HCT116 (cell line): ENCODE measurements at regions not wholly inside any gene's neighbourhood (a gene's known extent, or its start where the extent isn't known, plus 50 kb on each side); places are given as distances from the start of the nearest gene placed in this dataset.
A peak's percentile ranks its signal among the peaks of the same experiment; 100 is the strongest.

ENCODE experiments used
- ATAC-seq: fragments of 200-7000 bp; cut with Tn5 transposase; 2 replicates; pipeline ENCODE4 v1.9.1; 2020; ENCODE audit warnings: mild to moderate bottlenecking, moderate library complexity
- BruUV-seq: library from RNA; stranded (reverse); fragments of 400-500 nt; replicated peaks from 2 replicates; lab custom pipeline; 2021; lab: Mats Ljungman, UMichigan
- CTCF ChIA-PET: fragments of 300-600 bp; sonication (Branson Sonifier 250); formaldehyde crosslinking; loops from one replicate; lab custom pipeline; 2021; ENCODE audit warnings: antibody characterized with exemption; lab: Charles Lee
- POLR2A ChIA-PET: fragments of 300-600, 350-600 bp; sonication (Branson Sonifier 250); formaldehyde crosslinking; loops from one replicate; lab custom pipeline; 2021; ENCODE audit warnings: antibody characterized with exemption; lab: Charles Lee
- RAD21 ChIA-PET, 2 experiments: fragments of 300-600 bp; sonication (Branson Sonifier 250); formaldehyde crosslinking; loops; one replicate each; lab custom pipeline; 2023; ENCODE audit warnings: low total read pairs in 2 of 2; ENCODE audit not compliant: uncharacterized antibody in 2 of 2, unreplicated experiment in 2 of 2, low non-redundant PET in 1 of 2; lab: Charles Lee
- DNase-seq: peaks from one replicate; pipeline ENCODE4 v3.0.0-alpha.2; 2010; ENCODE audit warnings: low read depth, low spot score
- H2AFZ ChIP-seq: fragments of 200-600 bp; shearing (Covaris generic), sonication (generic); 2 replicates; pipeline ENCODE4 v1.6.1; 2017; ENCODE audit warnings: low read depth, mixed run types, mixed read lengths, antibody characterized with exemption, low read length; ENCODE audit not compliant: poor library complexity, severe bottlenecking
- H3K27ac ChIP-seq: 2 replicates; pipeline ENCODE4 v1.5.1; 2012; ENCODE audit warnings: low read depth, low read length
- H3K27me3 ChIP-seq: fragments of 200-600 bp; sonication (generic); 2 replicates; pipeline ENCODE4 v1.6.1; 2016; ENCODE audit warnings: mixed run types, low read length, mixed read lengths; ENCODE audit not compliant: insufficient read depth
- H3K36me3 ChIP-seq, 2 experiments: fragments of 200-500 bp in 1 of 2; fragments of 200-600 bp in 1 of 2; sonication (Bioruptor generic) in 1 of 2; sonication (generic) in 1 of 2; 2 replicates each; pipeline versions ENCODE4 v1.5.1 to v1.6.1; 2014 to 2016; ENCODE audit warnings: low read length in 2 of 2, inconsistent platforms in 1 of 2, mixed read lengths in 1 of 2, mixed run types in 1 of 2; ENCODE audit not compliant: insufficient read depth in 2 of 2, control insufficient read depth in 1 of 2
- H3K4me1 ChIP-seq, 2 experiments: fragments of 200-600 bp in 1 of 2; sonication (generic) in 1 of 2; 2 replicates each; pipeline versions ENCODE4 v1.5.1 to v1.6.1; 2012 to 2017; ENCODE audit warnings: low read length in 2 of 2, inconsistent platforms in 1 of 2, mild to moderate bottlenecking in 1 of 2, mixed read lengths in 1 of 2, mixed run types in 1 of 2, moderate library complexity in 1 of 2; ENCODE audit not compliant: insufficient read depth in 2 of 2, control insufficient read depth in 1 of 2
- H3K4me2 ChIP-seq: fragments of 200-600 bp; sonication (generic); 2 replicates; pipeline ENCODE4 v1.6.1; 2017; ENCODE audit warnings: mixed run types, low read length, mixed read lengths
- H3K4me3 ChIP-seq, 2 experiments: fragments of 200-600 bp in 1 of 2; sonication (generic) in 1 of 2; replicated peaks in 1 of 2; 2 replicates each; pipeline ENCODE4 v1.5.1; 2011 to 2016; ENCODE audit warnings: low read length in 2 of 2, control low read depth in 1 of 2, low read depth in 1 of 2, mild to moderate bottlenecking in 1 of 2, mixed read lengths in 1 of 2, mixed run types in 1 of 2
- H3K79me2 ChIP-seq: fragments of 200-600 bp; sonication (generic); 2 replicates; pipeline ENCODE4 v1.6.1; 2017; ENCODE audit warnings: mild to moderate bottlenecking, mixed run types, low read length, moderate library complexity, mixed read lengths; ENCODE audit not compliant: insufficient read depth
- H3K9ac ChIP-seq: fragments of 200-600 bp; sonication (generic); 2 replicates; pipeline ENCODE4 v1.6.1; 2016; ENCODE audit warnings: low read length, mixed read lengths
- H3K9me2 ChIP-seq: fragments of 200-600 bp; sonication (generic), shearing (Covaris generic); 2 replicates; pipeline ENCODE4 v1.6.1; 2017; ENCODE audit warnings: mixed run types, mild to moderate bottlenecking, moderate library complexity; ENCODE audit not compliant: insufficient read depth
- H3K9me3 ChIP-seq, 2 experiments: fragments of 200-500 bp in 1 of 2; fragments of 200-600 bp in 1 of 2; sonication (Bioruptor generic) in 1 of 2; sonication (generic) in 1 of 2; 2 replicates each; pipeline ENCODE4 v1.6.1; 2014 to 2017; ENCODE audit warnings: low read length in 2 of 2, mixed read lengths in 2 of 2, inconsistent platforms in 1 of 2, low read depth in 1 of 2, mild to moderate bottlenecking in 1 of 2, mixed run types in 1 of 2, moderate library complexity in 1 of 2; ENCODE audit not compliant: control insufficient read depth in 1 of 2, insufficient read depth in 1 of 2
- H4K20me1 ChIP-seq: fragments of 200-600 bp; sonication (generic), shearing (Covaris generic); 2 replicates; pipeline ENCODE4 v1.6.1; 2017; ENCODE audit warnings: mixed run types, mild to moderate bottlenecking, moderate library complexity; ENCODE audit not compliant: insufficient read depth
- CEBPB ChIP-seq: IDR thresholded peaks from 2 replicates; pipeline ENCODE4 v1.6.1; 2012; ENCODE audit warnings: low read depth
- CTCF ChIP-seq, 3 experiments: fragments of 200-600 bp in 1 of 3; sonication (generic) in 1 of 3; IDR thresholded peaks in 2 of 3; conservative IDR thresholded peaks in 1 of 3; 2 replicates each; pipeline ENCODE4 v1.5.1; 2012 to 2017; ENCODE audit warnings: low read depth in 2 of 3, low read length in 2 of 3, antibody characterized with exemption in 1 of 3, borderline replicate concordance in 1 of 3, control low read depth in 1 of 3, mild to moderate bottlenecking in 1 of 3, mixed read lengths in 1 of 3, mixed run types in 1 of 3, moderate library complexity in 1 of 3; ENCODE audit not compliant: insufficient read depth in 1 of 3
- RAD21 ChIP-seq: IDR thresholded peaks from 2 replicates; pipeline ENCODE4 v1.6.1; 2012; ENCODE audit warnings: low read depth, mild to moderate bottlenecking
- SP1 ChIP-seq: IDR thresholded peaks from 2 replicates; pipeline ENCODE4 v1.6.1; 2012; ENCODE audit warnings: low read depth
- ZBTB33 ChIP-seq: IDR thresholded peaks from 2 replicates; pipeline ENCODE4 v1.6.1; 2011; ENCODE audit warnings: mild to moderate bottlenecking, low read length, moderate library complexity; ENCODE audit not compliant: insufficient replicate concordance; ENCODE audit errors: extremely low read depth
- ZFX ChIP-seq: fragments of 450-650 bp; IDR thresholded peaks from 2 replicates; pipeline ENCODE4 v1.6.1; 2017
- intact Hi-C: fragments of 100-400 bp; cut with micrococcal nuclease; formaldehyde crosslinking; loops from 2 replicates; pipeline ENCODE4 v1.10.0; 2022
- TF ChIP-seq, protein P1 (sequence below): IDR thresholded peaks from 2 replicates; pipeline ENCODE4 v1.6.1; 2012

DNA sequence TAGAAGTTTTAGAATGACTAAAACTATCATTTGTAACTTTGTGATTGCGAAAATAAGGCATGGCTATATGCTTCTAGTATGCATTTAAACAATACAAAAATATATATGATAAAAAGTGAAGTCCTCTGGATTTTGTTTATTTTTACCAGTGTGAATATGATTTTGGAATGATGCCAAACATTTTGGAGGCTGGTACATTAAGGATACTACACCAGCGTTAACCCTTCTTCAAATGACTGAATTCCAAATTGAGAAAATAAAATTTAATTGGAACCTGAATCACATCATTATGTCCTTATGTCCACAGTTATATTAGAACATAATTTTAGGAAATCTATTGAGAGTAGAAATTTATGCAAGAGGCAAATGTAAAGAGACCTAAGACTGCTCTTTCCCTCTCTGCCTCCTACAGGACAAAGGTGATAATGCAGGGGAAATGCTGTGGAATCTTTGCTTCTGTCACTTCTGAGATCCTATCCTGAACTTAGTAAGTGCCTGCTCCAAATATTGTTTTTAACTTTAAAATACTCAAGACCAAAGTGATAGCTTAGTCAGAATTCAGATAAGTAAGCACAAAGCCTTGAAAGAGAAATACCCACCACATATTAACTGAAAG, 121.1 kb upstream of the NANOGP8 start:
- DNase-seq (peak; percentile 7), ATAC-seq (peak; percentile 64)
- ChIA-PET POLR2A (no interaction called here), CTCF (no interaction called here), RAD21 (no interaction called here)
- Histone ChIP-seq H2AFZ (no peak overlapping the region), H3K9me2 (no peaks in the 10 kb centered on the region), H3K4me1 (no peaks in the 10 kb centered on the region), H3K4me2 (no peak overlapping the region), H3K27ac (no peak overlapping the region), H3K4me3 (no peak overlapping the region), H3K9ac (no peak overlapping the region), H3K9me3 (no peaks in the 10 kb centered on the region), H4K20me1 (no peaks in the 10 kb centered on the region), H3K79me2 (no peaks in the 10 kb centered on the region), H3K36me3 (no peaks in the 10 kb centered on the region), H3K27me3 (no peaks in the 10 kb centered on the region)
- BruUV-seq = no TSS peak
- intact Hi-C loops = no loop called here
- TF ChIP-seq CEBPB (no peak), SP1 (no peak), ZFX (no peak), ZBTB33 (no peak), RAD21 (0 out of 2 replicates have a peak, but pooled peaks have one; percentile 14), CTCF (IDR thresholded peaks at IDR 0.05 in 2 of 3, conservative IDR thresholded peaks at IDR 0.05 in 1 of 3; ENCODE audit: borderline replicate concordance in 1 of 3, insufficient read depth in 1 of 3, low read depth in 2 of 3, low read length in 2 of 3) (peak in 2 of 3 experiments; percentile 64 to 67; a peak in 4 of 6 replicates)
- TF ChIP-seq, protein P1, sequence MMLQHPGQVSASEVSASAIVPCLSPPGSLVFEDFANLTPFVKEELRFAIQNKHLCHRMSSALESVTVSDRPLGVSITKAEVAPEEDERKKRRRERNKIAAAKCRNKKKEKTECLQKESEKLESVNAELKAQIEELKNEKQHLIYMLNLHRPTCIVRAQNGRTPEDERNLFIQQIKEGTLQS = no peak
